Naive B cell (primary cell): ENCODE measurements at regions not wholly inside any gene's neighbourhood (a gene's known extent, or its start where the extent isn't known, plus 50 kb on each side); places are given as distances from the start of the nearest gene placed in this dataset.

ENCODE experiments used
- ATAC-seq, 2 donors: fragments of 150-1000 bp; cut with Tn5 transposase; 2 replicates each; pipeline ENCODE4 v1.10.0; 2021; ENCODE audit warnings: low read depth in 2 of 2, mild to moderate bottlenecking in 2 of 2, moderate library complexity in 2 of 2
- DNase-seq: peaks from one replicate; pipeline ENCODE4 v3.0.0; 2022
- H3K27ac Mint-ChIP-seq, 6 donors: one replicate each; pipeline ENCODE4 v1.8.0; 2020 to 2022; ENCODE audit warnings: mild to moderate bottlenecking in 6 of 6, mixed read lengths in 6 of 6, moderate library complexity in 5 of 6, inconsistent platforms in 2 of 6
- H3K27me3 Mint-ChIP-seq, 3 donors: one replicate each; pipeline ENCODE4 v1.8.0; 2021 to 2022; ENCODE audit warnings: mixed read lengths in 3 of 3, mild to moderate bottlenecking in 1 of 3
- H3K36me3 Mint-ChIP-seq, 2 donors: one replicate each; pipeline ENCODE4 v1.8.0; 2020 to 2022; ENCODE audit warnings: mixed read lengths in 2 of 2, inconsistent platforms in 1 of 2, mild to moderate bottlenecking in 1 of 2
- H3K4me1 Mint-ChIP-seq, 3 donors: one replicate each; pipeline ENCODE4 v1.8.0; 2020 to 2022; ENCODE audit warnings: mixed read lengths in 3 of 3, inconsistent platforms in 1 of 3, mild to moderate bottlenecking in 1 of 3, moderate library complexity in 1 of 3
- H3K4me3 Mint-ChIP-seq, 8 donors: one replicate each; pipeline ENCODE4 v1.8.0; 2020 to 2022; ENCODE audit warnings: mild to moderate bottlenecking in 8 of 8, mixed read lengths in 8 of 8, moderate library complexity in 8 of 8, inconsistent platforms in 2 of 8
- H3K9me3 Mint-ChIP-seq, 7 donors: one replicate each; pipeline ENCODE4 v1.8.0; 2020 to 2022; ENCODE audit warnings: mixed read lengths in 7 of 7, mild to moderate bottlenecking in 5 of 7, inconsistent platforms in 2 of 7, moderate library complexity in 1 of 7

DNA sequence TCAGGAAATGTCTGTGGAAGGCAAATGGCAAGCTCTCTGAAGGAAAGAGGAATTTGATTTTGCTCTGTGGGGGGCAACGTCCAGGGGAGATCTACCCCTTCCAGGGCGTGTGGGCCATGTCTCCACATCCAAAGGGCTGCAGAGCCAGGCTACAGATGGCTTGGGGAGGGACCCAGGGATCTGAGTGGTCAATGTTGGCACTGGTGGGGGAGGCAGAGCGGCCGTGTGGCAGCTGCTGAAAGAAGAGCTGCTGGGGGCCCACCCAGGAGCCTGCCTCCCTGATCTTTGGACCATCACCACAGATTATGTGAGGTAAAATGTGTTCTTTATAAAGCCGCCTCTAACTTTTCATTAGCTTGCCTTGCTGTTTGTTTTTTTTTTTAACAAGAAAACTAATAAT lies 144.1 kb downstream of the HERPUD2 start:
- Mint-ChIP-seq H3K27me3 (peaks cover 13 to 41% (median 26%) of the 10 kb centered on the region in 3 donors), H3K4me1 (no peaks in the 10 kb centered on the region), H3K4me3 (no peak overlapping the region), H3K9me3 (no peaks in the 10 kb centered on the region), H3K27ac (no peak overlapping the region), H3K36me3 (no peaks in the 10 kb centered on the region)
- ATAC-seq = no peak
- no peak for DNase-seq

DNA sequence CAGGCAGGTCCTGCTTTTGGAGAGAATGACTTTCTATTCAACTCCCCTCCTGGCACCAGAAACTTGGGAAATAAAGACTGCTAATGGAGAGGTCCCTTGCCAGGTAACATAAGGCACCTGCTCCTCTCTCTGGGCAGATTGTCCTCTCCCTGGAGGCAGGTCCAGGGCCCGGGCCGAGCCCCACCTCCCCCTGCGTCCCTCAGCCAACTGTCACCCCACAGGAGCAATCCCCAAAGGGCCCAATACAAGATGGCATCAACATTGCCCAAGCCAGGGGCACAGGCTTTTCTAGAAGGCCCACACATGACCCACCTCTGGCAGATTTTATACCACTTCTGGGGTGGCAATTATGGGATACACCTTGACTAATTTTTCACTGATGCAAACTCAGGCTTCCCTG lies 145.2 kb downstream of the HERPUD2 start:
- DNase-seq (no peak), ATAC-seq (no peak)
- no peaks in the 10 kb centered on the region for H3K4me1 Mint-ChIP-seq
- H3K27ac Mint-ChIP-seq = no peak overlapping the region
- no peaks in the 10 kb centered on the region for H3K9me3 Mint-ChIP-seq
- H3K36me3 Mint-ChIP-seq = no peaks in the 10 kb centered on the region
- peaks cover 13 to 51% (median 26%) of the 10 kb centered on the region in 3 donors for H3K27me3 Mint-ChIP-seq
- H3K4me3 Mint-ChIP-seq = no peak overlapping the region

DNA sequence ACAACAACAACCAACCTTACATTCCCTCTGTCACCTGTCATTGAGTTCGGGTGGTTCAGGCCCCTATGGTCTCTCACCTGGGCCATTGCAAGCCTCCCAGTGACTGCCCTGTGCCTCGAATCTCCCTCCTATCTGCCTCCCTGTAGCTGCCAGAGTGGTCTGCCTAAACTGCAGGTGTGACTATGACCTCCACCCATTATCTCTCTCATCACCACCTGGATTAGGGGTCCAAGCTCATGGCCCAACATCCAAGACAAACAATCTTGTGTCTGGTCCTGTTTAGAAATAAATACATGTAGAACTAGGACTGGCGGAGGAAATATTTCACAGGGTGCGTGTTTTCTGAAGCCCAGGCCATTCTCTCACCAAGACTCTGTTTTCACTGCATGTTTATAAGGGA lies 146.6 kb downstream of the HERPUD2 start:
- H3K27ac Mint-ChIP-seq = no peak overlapping the region
- peaks cover 14 to 46% (median 29%) of the 10 kb centered on the region in 3 donors for H3K27me3 Mint-ChIP-seq

DNA sequence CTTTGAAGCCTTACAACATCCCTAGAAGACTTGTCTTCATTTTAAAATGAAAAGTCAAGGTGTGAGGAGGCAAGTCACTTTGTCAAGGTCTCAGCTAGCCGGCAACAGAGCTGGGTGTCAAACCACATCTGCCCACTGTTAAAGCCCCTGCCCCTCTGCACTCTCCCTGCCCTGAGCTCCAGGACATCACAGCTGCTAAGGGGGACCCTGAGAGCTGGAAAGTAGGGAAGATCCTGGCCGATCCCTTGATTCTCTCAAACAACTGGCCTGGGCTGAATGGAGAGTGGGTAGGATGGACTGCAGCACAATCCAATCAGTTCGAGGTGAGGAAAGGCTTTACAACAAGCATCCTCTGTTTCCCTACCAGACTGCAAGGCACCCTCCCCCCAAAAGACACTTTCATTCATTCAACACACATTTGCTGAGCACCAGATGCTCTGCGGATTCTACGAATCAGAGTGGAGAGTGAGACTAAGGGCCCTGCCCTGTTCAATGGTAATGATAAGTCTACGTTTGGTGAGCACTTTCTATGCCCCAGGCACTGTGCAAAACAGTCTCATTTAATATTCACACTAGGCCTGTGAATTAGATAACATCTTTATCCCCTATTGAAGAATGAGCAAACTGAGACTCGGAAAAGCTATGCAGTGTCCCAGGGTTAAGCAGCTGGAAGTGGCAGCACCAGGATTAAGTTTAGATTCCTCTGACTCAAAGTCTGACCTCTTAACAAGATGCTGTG lies 148.1 kb downstream of the HERPUD2 start:
- Mint-ChIP-seq H3K36me3 (no peaks in the 10 kb centered on the region), H3K4me3 (peak overlapping the region in 1 of 8 donors; percentile 52), H3K27me3 (peaks cover 11 to 37% (median 20%) of the 10 kb centered on the region in 3 donors), H3K9me3 (no peaks in the 10 kb centered on the region), H3K27ac (no peak overlapping the region), H3K4me1 (no peaks in the 10 kb centered on the region)
- ATAC-seq = no peak
- no peak for DNase-seq

More for the DNA sequence above, 146.6 kb downstream of the HERPUD2 start:
- ATAC-seq = no peak
- Mint-ChIP-seq H3K36me3 (no peaks in the 10 kb centered on the region), H3K4me3 (no peak overlapping the region), H3K4me1 (no peaks in the 10 kb centered on the region), H3K9me3 (no peaks in the 10 kb centered on the region)
- no peak for DNase-seq

DNA sequence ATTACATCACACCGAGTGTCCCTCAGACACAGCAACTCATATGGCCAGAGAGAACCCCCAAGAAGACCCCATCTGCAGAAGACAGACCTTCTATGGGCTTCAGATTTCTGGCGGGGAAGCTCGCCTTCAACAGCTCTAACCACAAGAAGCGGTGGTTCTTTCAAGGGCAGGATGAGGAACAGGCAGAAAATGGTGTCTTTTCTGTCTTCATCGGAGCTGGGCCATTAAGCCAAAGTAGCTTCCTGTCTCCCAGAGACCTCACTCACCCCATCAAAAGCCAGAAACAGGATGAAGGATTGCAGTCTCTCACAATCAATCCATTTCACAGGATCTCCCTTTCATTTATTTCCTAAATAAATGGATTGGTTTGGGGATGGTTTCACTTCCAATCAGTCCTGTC lies 149.1 kb downstream of the HERPUD2 start:
- no peaks in the 10 kb centered on the region for H3K9me3 Mint-ChIP-seq
- no peak overlapping the region for H3K4me3 Mint-ChIP-seq
- DNase-seq (no peak), ATAC-seq (no peak)
- H3K4me1 Mint-ChIP-seq = no peaks in the 10 kb centered on the region
- peaks cover 11 to 37% (median 25%) of the 10 kb centered on the region in 3 donors for H3K27me3 Mint-ChIP-seq
- no peaks in the 10 kb centered on the region for H3K36me3 Mint-ChIP-seq
- H3K27ac Mint-ChIP-seq = no peak overlapping the region

DNA sequence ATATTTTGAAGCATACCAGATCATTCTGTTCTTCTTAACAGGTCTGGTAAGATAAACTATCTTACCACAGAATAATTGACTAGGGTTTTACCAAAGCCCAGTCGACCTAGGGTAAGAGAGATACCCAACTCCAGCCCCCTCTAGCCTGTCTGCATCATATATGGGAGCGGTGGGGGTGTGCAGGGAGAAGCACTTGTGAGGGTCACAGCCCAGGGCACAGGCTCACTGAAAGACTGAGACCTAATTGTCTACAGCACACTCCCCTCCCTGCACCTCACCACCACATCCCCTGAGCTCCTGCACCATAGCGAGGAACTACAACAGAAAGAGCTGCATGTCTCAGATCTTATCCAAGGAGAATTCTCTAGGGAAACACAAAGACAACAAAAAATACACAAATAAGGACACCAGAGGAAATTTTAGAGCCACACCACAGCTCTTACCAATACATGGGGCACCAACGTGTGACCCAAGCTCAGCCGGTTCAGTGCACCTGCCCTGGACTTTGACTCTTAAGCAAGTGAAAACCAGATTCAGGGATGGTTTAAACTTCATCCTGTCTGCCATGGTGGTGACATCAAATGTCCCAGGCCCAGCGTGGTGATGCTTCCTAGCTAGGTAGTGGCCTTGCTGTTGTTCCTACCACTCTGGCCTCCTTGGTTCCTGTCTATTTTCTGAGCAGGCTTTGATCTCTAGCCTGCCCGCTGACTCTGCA lies 150.8 kb downstream of the HERPUD2 start:
- no peaks in the 10 kb centered on the region for H3K36me3 Mint-ChIP-seq
- ATAC-seq (no peak), DNase-seq (no peak)
- H3K4me1 Mint-ChIP-seq = no peaks in the 10 kb centered on the region
- H3K27me3 Mint-ChIP-seq = peaks cover 8 to 29% (median 22%) of the 10 kb centered on the region in 3 donors
- no peak overlapping the region for H3K4me3 Mint-ChIP-seq
- H3K9me3 Mint-ChIP-seq = no peaks in the 10 kb centered on the region
- H3K27ac Mint-ChIP-seq = no peak overlapping the region

DNA sequence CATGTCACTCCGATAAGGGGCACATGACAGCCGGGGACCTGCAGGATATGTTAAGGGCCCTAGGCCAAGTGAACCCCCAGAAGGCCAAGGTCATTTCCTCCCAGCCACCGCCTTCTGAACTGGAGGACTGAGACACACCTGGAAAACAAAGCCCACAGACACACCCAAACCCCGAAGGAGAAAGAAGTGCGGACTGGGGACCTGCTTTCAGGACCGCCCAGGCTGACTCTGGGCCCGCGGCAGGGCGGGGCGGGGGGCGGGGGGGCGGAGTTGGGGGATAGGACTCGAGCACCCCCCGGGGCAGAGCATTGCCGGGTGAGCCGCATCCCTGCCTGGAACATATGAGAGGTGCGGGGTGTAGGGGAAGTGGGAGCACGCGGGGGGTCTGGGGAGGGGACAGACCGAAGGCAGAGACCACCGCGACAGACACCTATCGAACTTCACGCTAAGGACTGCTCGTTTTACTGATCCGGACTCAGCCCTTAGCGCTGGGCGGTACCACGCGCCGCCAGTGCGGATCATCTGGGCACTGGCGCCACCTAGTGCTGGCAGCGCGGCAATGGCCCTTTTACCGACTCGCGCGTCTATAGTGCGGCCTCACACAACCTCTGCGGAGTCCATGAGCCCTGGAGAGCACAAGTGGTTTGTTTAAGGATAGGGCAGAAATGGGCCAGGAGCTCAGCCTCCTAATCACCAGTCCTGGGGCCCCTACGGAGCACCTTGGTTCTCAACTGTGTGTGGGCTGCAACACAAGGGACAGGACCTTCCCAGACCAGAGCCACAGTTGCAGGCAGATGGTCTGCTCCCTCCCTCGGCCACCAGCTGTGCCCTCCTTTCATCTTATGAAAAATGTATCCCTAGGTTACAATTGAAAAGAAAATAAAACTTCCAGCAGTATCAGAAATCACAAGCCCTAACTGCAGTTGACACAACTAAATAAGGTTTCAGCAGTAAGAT lies 157.6 kb downstream of the HERPUD2 start:
- peak; percentile 67 for DNase-seq
- peak; percentile 93 to 96 for ATAC-seq
- H3K4me3 Mint-ChIP-seq = peak overlapping the region; percentile 60 to 94 (median 82)
- H3K27me3 Mint-ChIP-seq = peaks cover 6 to 27% (median 26%) of the 10 kb centered on the region in 3 donors
- H3K27ac Mint-ChIP-seq = no peak overlapping the region
- peaks cover 0 to 2% (median 0%) of the 10 kb centered on the region in 3 donors for H3K4me1 Mint-ChIP-seq
- no peaks in the 10 kb centered on the region for H3K36me3 Mint-ChIP-seq
- H3K9me3 Mint-ChIP-seq = no peaks in the 10 kb centered on the region

DNA sequence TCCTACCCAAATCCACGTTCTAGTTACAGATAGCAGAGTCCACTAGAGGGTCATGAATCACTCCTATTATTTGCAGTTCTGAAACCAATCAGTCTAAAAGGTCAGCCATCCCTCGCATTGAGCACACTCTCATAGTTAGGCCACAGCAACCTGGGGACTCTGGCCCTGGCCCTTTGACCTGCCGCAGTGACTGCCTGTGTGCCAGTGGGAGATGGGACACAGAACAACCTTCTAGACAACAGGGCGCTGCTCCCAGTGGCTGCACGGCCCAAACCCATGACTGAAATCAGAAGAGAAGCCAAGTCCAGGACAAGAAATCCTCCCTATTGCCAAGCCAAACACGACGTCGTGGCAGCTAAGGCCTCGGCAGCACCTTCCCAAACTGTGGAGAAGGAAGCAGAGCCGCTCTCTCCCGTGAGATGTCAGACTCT lies 158.5 kb downstream of the HERPUD2 start:
- ATAC-seq (no peak), DNase-seq (no peak)
- Mint-ChIP-seq H3K9me3 (no peaks in the 10 kb centered on the region), H3K27ac (no peak overlapping the region), H3K36me3 (no peaks in the 10 kb centered on the region), H3K4me3 (peak overlapping the region; percentile 47 to 87 (median 66)), H3K27me3 (peaks cover 6 to 34% (median 31%) of the 10 kb centered on the region in 3 donors), H3K4me1 (peaks cover 0 to 2% (median 0%) of the 10 kb centered on the region in 3 donors)

DNA sequence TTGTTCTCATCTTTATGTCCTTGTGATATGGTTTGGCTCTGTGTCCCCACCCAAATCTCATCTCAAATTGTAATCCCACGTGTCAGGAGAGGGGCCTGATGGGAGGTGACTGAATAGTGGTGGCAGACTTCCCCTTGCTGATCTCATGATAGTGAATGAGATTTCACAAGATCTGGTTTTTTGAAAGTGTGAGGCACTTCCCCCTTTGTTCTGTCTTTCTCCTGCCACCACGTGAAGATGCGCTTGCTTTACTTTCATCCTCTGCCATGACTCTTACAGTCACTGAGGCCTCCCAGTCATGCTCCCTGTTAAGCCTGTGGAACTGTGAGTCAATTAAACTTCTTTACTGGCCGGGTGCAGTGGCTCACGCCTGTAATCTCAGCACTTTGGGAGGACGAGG lies 161.0 kb downstream of the HERPUD2 start:
- Mint-ChIP-seq H3K36me3 (no peaks in the 10 kb centered on the region), H3K4me3 (no peak overlapping the region), H3K27ac (peak overlapping the region in 2 of 6 donors; percentile 38 to 60), H3K9me3 (no peaks in the 10 kb centered on the region), H3K4me1 (peaks cover 0 to 19% (median 10%) of the 10 kb centered on the region in 3 donors), H3K27me3 (peaks cover 6 to 27% (median 24%) of the 10 kb centered on the region in 3 donors)
- ATAC-seq (no peak), DNase-seq (no peak)

DNA sequence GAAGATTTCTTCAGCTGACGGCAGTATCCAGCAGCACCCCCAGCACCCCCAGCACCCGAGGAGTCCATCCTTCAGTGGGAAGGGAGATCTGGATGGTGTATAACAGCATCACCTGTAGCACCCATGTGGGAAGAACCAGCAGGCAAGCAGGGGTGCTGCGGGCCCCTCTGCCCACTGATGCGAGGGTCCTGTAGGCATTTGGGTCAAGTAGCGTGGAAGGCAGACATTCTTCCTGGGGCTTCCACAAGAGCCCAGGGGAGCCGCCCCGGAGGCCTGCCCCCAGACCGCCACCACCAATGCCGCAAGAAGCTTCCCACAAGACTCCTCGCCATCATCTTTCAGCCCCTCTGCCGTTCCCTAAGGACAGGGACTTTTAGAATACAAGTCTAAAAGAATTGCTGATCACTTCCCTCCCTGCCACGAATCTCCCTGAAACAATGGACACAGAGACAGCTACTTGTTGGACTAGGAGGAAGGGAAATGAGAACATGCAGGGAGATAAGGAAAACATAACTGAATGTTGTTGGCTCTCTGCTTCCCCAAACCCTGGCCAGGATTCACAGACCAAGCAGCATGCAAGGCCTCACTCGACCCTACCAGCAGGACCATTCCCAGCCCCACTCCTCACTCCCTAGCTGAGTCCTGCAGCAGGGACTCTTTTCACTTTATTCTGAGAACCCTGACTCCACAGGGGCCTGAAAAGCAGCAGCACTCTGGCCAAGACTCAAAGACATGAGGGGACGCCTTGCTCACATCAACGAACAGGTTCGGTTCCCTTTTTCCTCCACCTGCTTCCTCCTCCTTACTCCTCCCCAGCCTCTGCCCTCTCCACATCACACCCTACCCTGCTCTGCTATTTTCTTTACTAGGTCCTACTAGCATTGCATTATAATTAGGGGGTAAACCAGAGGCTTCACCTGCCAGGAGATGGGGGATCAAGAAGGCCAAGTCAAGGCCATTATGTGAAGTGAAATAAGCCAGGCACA lies 164.5 kb downstream of the HERPUD2 start:
- H3K36me3 Mint-ChIP-seq = no peaks in the 10 kb centered on the region
- H3K4me1 Mint-ChIP-seq = peaks cover 0 to 17% (median 10%) of the 10 kb centered on the region in 3 donors
- no peaks in the 10 kb centered on the region for H3K9me3 Mint-ChIP-seq
- peak overlapping the region in 1 of 6 donors; percentile 63 for H3K27ac Mint-ChIP-seq
- ATAC-seq (peak; percentile 27 to 92), DNase-seq (no peak)
- H3K27me3 Mint-ChIP-seq = peaks cover 12 to 39% (median 32%) of the 10 kb centered on the region in 3 donors
- peak overlapping the region in 2 of 8 donors; percentile 32 to 35 for H3K4me3 Mint-ChIP-seq

DNA sequence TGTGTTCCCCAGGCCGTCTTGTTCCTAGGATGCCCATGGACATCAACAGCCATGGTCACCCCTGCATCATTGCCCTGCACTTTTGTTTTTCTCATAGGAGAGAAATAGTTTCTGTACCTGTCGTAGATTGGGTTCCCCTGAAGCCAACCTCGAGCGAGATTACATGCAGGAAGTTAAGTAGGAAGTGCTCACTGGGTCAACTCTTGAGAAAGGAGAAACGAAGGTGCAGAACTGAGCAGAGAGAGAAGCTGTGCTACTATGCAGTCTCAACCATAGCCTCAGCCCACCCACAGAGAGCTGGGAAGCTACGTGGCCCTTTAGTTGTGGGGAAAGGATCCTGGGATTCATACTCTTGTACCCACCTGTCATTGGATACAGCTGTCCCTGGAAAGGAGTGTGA lies 165.2 kb downstream of the HERPUD2 start:
- Mint-ChIP-seq H3K4me1 (peaks cover 0 to 17% (median 10%) of the 10 kb centered on the region in 3 donors), H3K4me3 (peak overlapping the region in 1 of 8 donors; percentile 10), H3K9me3 (no peaks in the 10 kb centered on the region), H3K27me3 (peaks cover 12 to 39% (median 32%) of the 10 kb centered on the region in 3 donors), H3K27ac (peak overlapping the region in 1 of 6 donors; percentile 17), H3K36me3 (no peaks in the 10 kb centered on the region)
- ATAC-seq = peak in 1 of 2 donors; percentile 59
- DNase-seq = no peak

DNA sequence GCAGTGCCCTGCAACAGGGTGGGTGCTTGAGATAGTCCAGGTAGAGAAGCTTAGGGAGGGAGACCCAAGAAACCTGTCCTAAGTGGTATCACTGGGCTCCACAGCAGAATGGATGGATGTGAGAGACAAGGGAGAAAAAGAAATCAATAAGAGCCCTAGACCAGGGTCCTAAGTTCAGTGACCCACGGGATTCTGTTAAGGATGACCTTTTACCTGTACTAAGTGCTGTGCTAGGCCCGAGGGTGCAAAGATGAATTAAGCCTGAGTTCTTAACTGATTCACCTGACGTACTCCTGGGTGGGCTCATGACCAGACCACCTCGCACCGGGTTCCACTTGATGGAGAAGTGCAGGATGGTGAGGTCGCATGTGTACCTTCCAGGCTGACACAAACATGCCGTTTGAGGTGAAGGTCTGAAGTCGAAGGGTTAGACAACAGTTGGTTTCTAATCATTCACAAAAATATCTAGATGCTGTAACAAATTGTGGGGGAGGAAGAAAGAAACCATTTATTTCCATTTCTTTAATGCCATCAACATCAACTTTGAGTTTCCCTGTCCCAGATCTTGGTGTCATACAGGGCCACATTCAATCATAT lies 166.5 kb downstream of the HERPUD2 start:
- H3K9me3 Mint-ChIP-seq = no peaks in the 10 kb centered on the region
- H3K4me1 Mint-ChIP-seq = peaks cover 0 to 17% (median 10%) of the 10 kb centered on the region in 3 donors
- H3K27me3 Mint-ChIP-seq = peaks cover 17 to 46% (median 41%) of the 10 kb centered on the region in 3 donors
- no peak overlapping the region for H3K4me3 Mint-ChIP-seq
- no peak for DNase-seq
- H3K36me3 Mint-ChIP-seq = no peaks in the 10 kb centered on the region
- H3K27ac Mint-ChIP-seq = no peak overlapping the region
- ATAC-seq = no peak
